Upper lobe of left lung (tissue), 6 donors: ENCODE measurements at regions not wholly inside any gene's neighbourhood (a gene's known extent, or its start where the extent isn't known, plus 50 kb on each side); places are given as distances from the start of the nearest gene placed in this dataset.
A peak's percentile ranks its signal among the peaks of the same experiment; 100 is the strongest.

Experiments
- ATAC-seq, 2 donors: fragments of 200-7000 bp; cut with Tn5 transposase; one replicate each; pipeline ENCODE4 v1.9.1; 2022; ENCODE audit warnings: mild to moderate bottlenecking in 2 of 2, moderate library complexity in 2 of 2; ENCODE audit not compliant: low FRiP score in 2 of 2
- DNase-seq, 2 donors: peaks; one replicate each; pipeline ENCODE4 v3.0.0-alpha.2; 2019 to 2020
- H3K27ac ChIP-seq, 4 donors: fragments of 200-600 bp; sonication (generic); one replicate each; pipeline ENCODE4 v1.5.1; 2016 to 2019
- H3K27me3 ChIP-seq, 4 donors: fragments of 200-600 bp; sonication (generic); one replicate each; pipeline ENCODE4 v1.5.1; 2017 to 2019
- H3K36me3 ChIP-seq, 4 donors: fragments of 200-600 bp; sonication (generic); one replicate each; pipeline ENCODE4 v1.5.1; 2016 to 2019
- H3K4me1 ChIP-seq, 4 donors: fragments of 200-600 bp; sonication (generic); one replicate each; pipeline ENCODE4 v1.5.1; 2018 to 2019
- H3K4me3 ChIP-seq, 4 donors: fragments of 200-600 bp; sonication (generic); one replicate each; pipeline ENCODE4 v1.5.1; 2017 to 2019; ENCODE audit warnings: mild to moderate bottlenecking in 2 of 4, moderate library complexity in 1 of 4
- H3K9me3 ChIP-seq, 4 donors: fragments of 200-600 bp; sonication (generic); one replicate each; pipeline ENCODE4 v1.5.1; 2018 to 2019
- CTCF ChIP-seq, 6 experiments: fragments of 450-650 bp in 4 of 6; fragments of 200-600 bp in 2 of 6; sonication (generic) in 2 of 6; IDR thresholded peaks; one replicate each; pipeline ENCODE4 v1.5.1; 2016 to 2019; ENCODE audit warnings: antibody characterized with exemption in 6 of 6
- EP300 ChIP-seq, 4 donors: sonication (generic); formaldehyde crosslinking; IDR thresholded peaks; one replicate each; pipeline ENCODE4 v1.5.1; 2017; ENCODE audit warnings: antibody characterized with exemption in 4 of 4, control low read depth in 2 of 4
- POLR2A ChIP-seq, 4 donors: fragments of 450-650 bp; IDR thresholded peaks; one replicate each; pipeline ENCODE4 v1.5.1; 2016 to 2017; ENCODE audit warnings: antibody characterized with exemption in 4 of 4, mild to moderate bottlenecking in 2 of 4
- POLR2AphosphoS5 ChIP-seq, 2 donors: sonication (generic); formaldehyde crosslinking; IDR thresholded peaks; one replicate each; pipeline ENCODE4 v1.5.1; 2017; ENCODE audit warnings: antibody characterized with exemption in 2 of 2
- WGBS, 2 donors: methylation state at CpG; one replicate each; pipeline ENCODE4 v1.1.5; 2017 to 2018; 5-methylcytosine and 5-hydroxymethylcytosine counted together
- donor health status: DM: no; HTN: no; CAD: no; lungs with moderate emphysema.
- donor health status: DM: no; HTN: yes; CAD: no; lungs with severe emphysema.

- Histone ChIP-seq H3K27me3 (no peaks in the 10 kb centered on the region), H3K4me3 (no peak overlapping the region), H3K9me3 (no peaks in the 10 kb centered on the region), H3K27ac (no peak overlapping the region), H3K36me3 (no peaks in the 10 kb centered on the region), H3K4me1 (no peaks in the 10 kb centered on the region)
- TF ChIP-seq EP300 (IDR thresholded peaks at IDR 0.05) (no peak), POLR2AphosphoS5 (IDR thresholded peaks at IDR 0.05) (no peak), CTCF (IDR thresholded peaks at IDR 0.05) (no peak), POLR2A (IDR thresholded peaks at IDR 0.05) (no peak)
- ATAC-seq (no peak), DNase-seq (no peak)
Observed at GRCh38 chr11:21877151-21877550, 315.7 kb upstream of the ANO5 start.

- Histone ChIP-seq H3K27me3 (no peaks in the 10 kb centered on the region), H3K4me1 (no peaks in the 10 kb centered on the region), H3K9me3 (no peaks in the 10 kb centered on the region), H3K27ac (no peak overlapping the region), H3K4me3 (no peak overlapping the region), H3K36me3 (no peaks in the 10 kb centered on the region)
- WGBS, 2 donors, result 90 to 94% methylated on average over 3 of the region's 3 CpGs
- TF ChIP-seq EP300 (IDR thresholded peaks at IDR 0.05), result no peak
- TF ChIP-seq POLR2A (IDR thresholded peaks at IDR 0.05), result no peak
- no peak for TF ChIP-seq CTCF (IDR thresholded peaks at IDR 0.05)
- TF ChIP-seq POLR2AphosphoS5 (IDR thresholded peaks at IDR 0.05), result no peak
- no peak for DNase-seq
- no peak for ATAC-seq
Observed at GRCh38 chr11:21883354-21883753, 309.5 kb upstream of the ANO5 start.

GRCh38 chr11:21888814-21889213 lies 304.1 kb upstream of the ANO5 start:
- H3K9me3 ChIP-seq, result no peaks in the 10 kb centered on the region
- TF ChIP-seq POLR2A (IDR thresholded peaks at IDR 0.05) (no peak), CTCF (IDR thresholded peaks at IDR 0.05) (no peak), EP300 (IDR thresholded peaks at IDR 0.05) (peak in 1 of 4 donors; percentile 5)
- peak in 1 of 2 donors; percentile 31 for DNase-seq
- 23 to 44% methylated on average over 1 of the region's 1 CpG for WGBS, 2 donors
- no peak overlapping the region for H3K4me3 ChIP-seq
- no peaks in the 10 kb centered on the region for H3K4me1 ChIP-seq
- H3K36me3 ChIP-seq, result no peaks in the 10 kb centered on the region
- ATAC-seq, result peak in 1 of 2 donors; percentile 93
- no peak overlapping the region for H3K27ac ChIP-seq
- H3K27me3 ChIP-seq, result no peaks in the 10 kb centered on the region

GRCh38 chr11:21892736-21893564 lies 299.9 kb upstream of the ANO5 start:
- no peak for ATAC-seq
- TF ChIP-seq POLR2AphosphoS5 (IDR thresholded peaks at IDR 0.05) (no peak), CTCF (IDR thresholded peaks at IDR 0.05) (no peak), POLR2A (IDR thresholded peaks at IDR 0.05) (no peak), EP300 (IDR thresholded peaks at IDR 0.05) (no peak)
- Histone ChIP-seq H3K9me3 (no peaks in the 10 kb centered on the region), H3K4me3 (no peak overlapping the region), H3K36me3 (no peaks in the 10 kb centered on the region), H3K27me3 (no peaks in the 10 kb centered on the region), H3K4me1 (no peaks in the 10 kb centered on the region), H3K27ac (no peak overlapping the region)
- 79 to 80% methylated on average over 6 of the region's 6 CpGs for WGBS, 2 donors
- no peak for DNase-seq

- Histone ChIP-seq H3K4me3 (no peak overlapping the region), H3K4me1 (no peaks in the 10 kb centered on the region), H3K27ac (no peak overlapping the region), H3K36me3 (no peaks in the 10 kb centered on the region), H3K27me3 (no peaks in the 10 kb centered on the region), H3K9me3 (no peaks in the 10 kb centered on the region)
- ATAC-seq (no peak), DNase-seq (no peak)
- no peak for TF ChIP-seq CTCF (IDR thresholded peaks at IDR 0.05)
- TF ChIP-seq POLR2AphosphoS5 (IDR thresholded peaks at IDR 0.05), result no peak
- TF ChIP-seq EP300 (IDR thresholded peaks at IDR 0.05), result no peak
- TF ChIP-seq POLR2A (IDR thresholded peaks at IDR 0.05), result no peak
Observed at GRCh38 chr11:21893565-21893867, 299.4 kb upstream of the ANO5 start.
